Esophagus muscularis mucosa (tissue), 4 donors: ENCODE measurements at regions not wholly inside any gene's neighbourhood (a gene's known extent, or its start where the extent isn't known, plus 50 kb on each side); places are given as distances from the start of the nearest gene placed in this dataset.

Source experiments
- EP300 ChIP-seq: sonication (generic); formaldehyde crosslinking; IDR thresholded peaks from one replicate; pipeline ENCODE4 v1.6.1; 2017; ENCODE audit warnings: antibody characterized with exemption
- POLR2A ChIP-seq: fragments of 450-650 bp; IDR thresholded peaks from one replicate; pipeline ENCODE4 v1.6.1; 2017; ENCODE audit warnings: antibody characterized with exemption, moderate library complexity, mild to moderate bottlenecking, low read depth
- POLR2AphosphoS5 ChIP-seq, 2 donors: sonication (generic); formaldehyde crosslinking; IDR thresholded peaks; one replicate each; pipeline ENCODE4 v1.6.1; 2017; ENCODE audit warnings: antibody characterized with exemption in 2 of 2
- TF ChIP-seq, protein P1 (sequence below), 3 experiments: fragments of 200-600 bp in 2 of 3; fragments of 450-650 bp in 1 of 3; sonication (generic) in 2 of 3; IDR thresholded peaks; one replicate each; pipeline ENCODE4 v1.5.1; 2017 to 2019; ENCODE audit warnings: antibody characterized with exemption in 3 of 3, mild to moderate bottlenecking in 2 of 3, moderate library complexity in 1 of 3

- TF ChIP-seq, protein P1, sequence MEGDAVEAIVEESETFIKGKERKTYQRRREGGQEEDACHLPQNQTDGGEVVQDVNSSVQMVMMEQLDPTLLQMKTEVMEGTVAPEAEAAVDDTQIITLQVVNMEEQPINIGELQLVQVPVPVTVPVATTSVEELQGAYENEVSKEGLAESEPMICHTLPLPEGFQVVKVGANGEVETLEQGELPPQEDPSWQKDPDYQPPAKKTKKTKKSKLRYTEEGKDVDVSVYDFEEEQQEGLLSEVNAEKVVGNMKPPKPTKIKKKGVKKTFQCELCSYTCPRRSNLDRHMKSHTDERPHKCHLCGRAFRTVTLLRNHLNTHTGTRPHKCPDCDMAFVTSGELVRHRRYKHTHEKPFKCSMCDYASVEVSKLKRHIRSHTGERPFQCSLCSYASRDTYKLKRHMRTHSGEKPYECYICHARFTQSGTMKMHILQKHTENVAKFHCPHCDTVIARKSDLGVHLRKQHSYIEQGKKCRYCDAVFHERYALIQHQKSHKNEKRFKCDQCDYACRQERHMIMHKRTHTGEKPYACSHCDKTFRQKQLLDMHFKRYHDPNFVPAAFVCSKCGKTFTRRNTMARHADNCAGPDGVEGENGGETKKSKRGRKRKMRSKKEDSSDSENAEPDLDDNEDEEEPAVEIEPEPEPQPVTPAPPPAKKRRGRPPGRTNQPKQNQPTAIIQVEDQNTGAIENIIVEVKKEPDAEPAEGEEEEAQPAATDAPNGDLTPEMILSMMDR (IDR thresholded peaks at IDR 0.05): no peak
- TF ChIP-seq POLR2A (no peak), POLR2AphosphoS5 (IDR thresholded peaks at IDR 0.05) (no peak), EP300 (no peak)
Observed at GRCh38 chr10:59523851-59524250, 161.5 kb upstream of the FAM13C start.
